RPMI8226 (cell line): ENCODE measurements at regions not wholly inside any gene's neighbourhood (a gene's known extent, or its start where the extent isn't known, plus 50 kb on each side); places are given as distances from the start of the nearest gene placed in this dataset.
A peak's percentile ranks its signal among the peaks of the same experiment; 100 is the strongest.
"Not testable (repeated sequence)": the region's sequence is repeated elsewhere in the genome, so short reads cannot be mapped to it uniquely, and the experiment has no call there.

Experiments used
- DNase-seq: peaks from one replicate; pipeline ENCODE4 v3.0.0-alpha.2; 2015

DNA sequence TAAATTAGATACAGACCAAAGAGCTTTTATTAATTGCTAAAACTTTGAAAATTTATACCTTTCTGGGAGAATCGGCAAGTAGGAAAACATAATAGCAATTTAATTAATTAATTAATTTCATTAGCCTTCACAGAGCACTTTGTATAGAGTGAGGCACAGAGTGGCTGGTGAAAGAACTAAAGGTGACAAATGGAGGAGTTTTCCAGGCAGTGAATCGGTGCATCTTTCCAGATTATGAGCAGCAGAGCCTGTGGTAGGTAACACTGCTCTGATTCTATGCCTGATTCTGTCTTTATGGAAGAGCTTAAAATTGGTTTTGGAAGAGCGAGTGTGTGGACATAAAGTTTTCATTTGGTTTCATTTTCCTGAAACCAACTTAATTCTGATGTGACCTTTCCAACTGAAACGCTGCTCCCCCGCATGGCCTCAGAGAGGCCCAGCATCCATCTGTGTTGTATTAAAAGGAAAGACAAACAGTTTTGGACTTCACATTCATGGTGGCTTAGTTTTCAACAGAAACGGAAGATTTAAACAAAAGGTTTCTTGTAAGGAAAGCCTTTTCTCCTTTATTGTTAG is 188.9 kb upstream of the RPS23 start:
- peak; percentile 5 for DNase-seq

DNA sequence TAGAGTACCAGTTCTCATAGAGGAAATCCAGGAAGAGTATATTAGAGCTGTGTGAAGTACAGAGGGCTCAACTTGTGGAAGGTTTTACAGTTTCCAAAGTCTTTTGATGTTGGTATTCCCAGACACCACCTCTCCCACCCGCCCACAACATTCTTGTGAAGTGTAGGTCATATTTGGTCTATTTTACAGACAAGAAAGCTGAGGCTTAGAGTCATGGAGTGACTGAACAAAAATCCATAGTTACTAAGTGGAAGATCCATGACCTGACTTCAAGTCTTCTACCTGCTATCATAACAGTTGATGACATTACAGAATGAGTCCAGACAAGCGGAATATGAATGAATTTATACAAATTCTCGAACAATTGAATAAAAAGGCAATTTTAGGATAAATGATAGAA is 187.1 kb upstream of the RPS23 start:
- no peak for DNase-seq

DNA sequence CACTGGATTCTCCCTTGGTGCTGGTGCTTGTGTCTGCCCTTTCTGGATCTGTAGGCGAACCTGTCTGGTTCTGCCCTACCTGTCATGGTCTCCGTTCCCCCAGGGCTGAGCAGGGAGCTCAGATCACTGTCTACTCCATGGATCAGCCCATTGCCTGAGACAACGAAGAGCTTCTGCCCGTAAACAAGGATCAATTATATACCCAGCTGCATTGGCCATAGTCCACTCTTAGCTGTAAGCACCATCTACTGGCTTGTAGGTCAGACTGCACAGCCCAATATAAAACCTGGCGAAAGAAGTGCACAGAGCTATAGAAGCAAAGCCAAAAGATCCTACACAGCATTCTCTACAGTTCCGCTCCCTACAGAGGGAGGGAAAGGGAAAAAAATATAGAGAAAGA is 181.5 kb upstream of the RPS23 start:
- DNase-seq, result no peak

GRCh38 chr5:82455317-82455716 is 177.2 kb upstream of the RPS23 start:
- not testable (repeated sequence) for DNase-seq

- DNase-seq, result no peak
These were observed 170.2 kb upstream of the RPS23 start for GRCh38 chr5:82448374-82448773.

- DNase-seq, result no peak
These were observed 169.8 kb upstream of the RPS23 start for GRCh38 chr5:82447913-82448312.

DNA sequence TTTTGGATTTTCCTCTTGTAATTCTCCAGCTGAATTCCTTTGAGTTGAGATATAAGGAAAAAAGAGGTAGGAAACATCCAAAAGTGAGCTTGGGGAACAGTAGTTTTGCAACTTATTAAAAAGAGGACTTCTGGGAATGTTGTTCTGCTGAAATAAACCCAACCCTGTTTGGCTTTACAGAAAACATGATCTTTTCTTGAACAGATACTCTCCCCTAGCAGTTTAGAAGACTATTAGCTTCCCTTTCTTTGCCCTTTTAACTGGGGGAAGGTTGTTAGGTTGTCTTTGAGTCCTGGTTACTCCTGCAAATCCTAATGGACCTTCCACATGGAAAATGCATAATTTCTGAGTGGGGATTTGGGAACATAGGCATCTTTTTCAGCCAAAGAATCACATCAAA is 168.7 kb upstream of the RPS23 start:
- DNase-seq, result no peak

DNA sequence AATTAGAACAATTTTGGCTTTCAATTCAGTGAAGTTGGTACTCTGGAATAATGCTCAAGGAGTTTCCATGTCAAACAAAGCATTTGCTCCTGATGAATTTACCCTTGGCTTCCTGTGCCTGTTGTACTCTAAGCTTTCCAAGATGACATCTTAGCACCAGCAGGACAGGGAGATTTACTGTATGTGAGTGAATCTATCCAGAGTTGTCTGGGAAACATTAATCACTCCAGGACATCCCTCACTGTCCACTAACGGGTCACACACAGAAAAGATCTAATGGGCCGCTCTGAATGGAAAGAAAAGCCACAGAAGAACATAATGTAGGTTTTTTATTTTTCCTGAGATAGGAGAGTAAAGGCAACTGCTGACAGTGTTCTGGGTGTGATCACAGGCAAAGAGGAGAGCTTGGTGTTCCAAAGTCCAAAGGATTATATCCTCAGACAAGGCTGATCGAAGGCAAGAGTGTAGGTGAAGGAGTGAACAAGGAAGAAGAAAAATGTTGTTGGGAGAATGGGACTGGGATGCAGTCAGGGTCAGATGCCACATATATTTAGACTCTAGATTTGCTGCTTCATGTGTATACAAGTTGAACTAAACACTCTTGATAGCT is 167.7 kb upstream of the RPS23 start:
- no peak for DNase-seq

- no peak for DNase-seq
These were observed 161.7 kb upstream of the RPS23 start for GRCh38 chr5:82439750-82440445.

DNA sequence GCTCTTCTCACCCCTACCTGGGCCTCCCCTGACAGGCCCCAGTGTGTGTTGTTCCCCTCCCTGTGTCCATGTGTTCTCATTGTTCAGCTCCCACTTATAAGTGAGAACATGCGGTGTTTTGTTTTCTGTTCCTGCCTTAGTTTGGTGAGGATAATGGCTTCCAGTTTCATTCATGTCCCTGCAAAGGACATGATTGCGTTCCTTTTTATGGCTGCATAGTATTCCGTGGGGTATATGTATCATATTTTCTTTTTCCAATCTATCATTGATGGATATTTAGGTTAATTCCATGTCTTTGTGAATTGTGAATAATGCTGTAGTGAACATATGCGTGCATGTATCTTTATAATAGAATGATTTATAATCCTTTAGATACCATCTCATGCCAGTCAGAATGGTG is 159.4 kb upstream of the RPS23 start:
- DNase-seq, result not testable (repeated sequence)

GRCh38 chr5:82436291-82436690 is 158.1 kb upstream of the RPS23 start:
- no peak for DNase-seq

- DNase-seq, result not testable (repeated sequence)
These were observed 156.8 kb upstream of the RPS23 start for GRCh38 chr5:82434696-82435660.

DNA sequence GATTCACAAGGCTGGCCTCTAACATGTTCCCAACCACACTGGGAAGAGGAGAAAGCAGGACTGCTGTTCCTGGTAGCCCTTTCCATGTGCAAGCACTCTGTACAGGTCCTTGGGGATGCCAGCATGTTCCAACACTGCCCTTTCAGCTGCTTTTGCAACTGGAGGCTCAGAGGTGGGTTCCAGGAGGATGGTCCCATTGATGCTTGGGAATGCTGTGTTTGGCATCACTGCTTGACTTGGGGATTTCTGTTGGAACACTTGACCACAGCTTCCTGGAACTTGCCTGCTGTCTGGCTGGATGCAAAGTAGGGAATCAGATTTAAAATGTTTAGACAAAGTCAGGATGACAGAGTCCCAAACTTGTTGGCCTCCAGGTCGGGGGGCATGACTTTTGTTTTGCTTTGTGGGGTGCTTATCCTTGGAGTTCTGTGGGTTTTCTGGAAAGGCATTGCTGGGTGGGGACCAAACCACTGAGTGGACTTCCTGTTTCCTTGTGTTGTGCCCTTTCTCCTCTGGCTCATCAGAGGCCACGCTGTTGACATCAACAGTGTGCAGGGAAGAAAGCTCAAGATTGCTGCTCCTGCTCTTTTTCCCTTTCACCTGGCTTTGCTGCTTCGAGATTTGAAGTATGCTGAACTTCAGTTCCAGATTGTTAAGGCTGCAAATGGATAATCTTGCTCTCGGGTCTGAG is 148.5 kb upstream of the RPS23 start:
- no peak for DNase-seq

- no peak for DNase-seq
These were observed 147.4 kb upstream of the RPS23 start for GRCh38 chr5:82425591-82425990.

- DNase-seq, result no peak
These were observed 146.1 kb upstream of the RPS23 start for GRCh38 chr5:82424211-82424610.

DNA sequence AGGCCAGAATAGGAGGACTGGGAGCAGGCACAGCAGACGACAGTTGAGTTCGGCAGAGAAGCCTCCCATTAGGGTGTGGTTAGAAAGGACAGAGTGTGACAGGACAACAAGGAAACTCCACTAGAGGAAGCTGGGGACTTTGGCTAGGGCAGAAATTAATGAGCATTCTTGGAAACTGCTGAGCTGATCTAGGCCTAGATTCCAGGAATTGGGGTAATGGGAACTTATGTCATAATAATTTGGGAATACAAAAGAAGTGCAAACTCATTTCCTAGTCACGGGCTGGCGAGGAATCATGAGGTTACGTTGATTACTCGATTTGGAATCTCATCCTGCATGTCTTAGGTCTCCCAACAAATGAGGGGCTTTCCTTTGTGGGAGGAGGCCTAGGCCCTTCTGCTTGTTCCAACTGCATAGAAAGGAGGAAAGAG is 144.6 kb upstream of the RPS23 start:
- DNase-seq, result no peak

- no peak for DNase-seq
These were observed 144.0 kb upstream of the RPS23 start for GRCh38 chr5:82422001-82422740.

GRCh38 chr5:82421119-82421518 is 143.0 kb upstream of the RPS23 start:
- DNase-seq, result no peak

DNA sequence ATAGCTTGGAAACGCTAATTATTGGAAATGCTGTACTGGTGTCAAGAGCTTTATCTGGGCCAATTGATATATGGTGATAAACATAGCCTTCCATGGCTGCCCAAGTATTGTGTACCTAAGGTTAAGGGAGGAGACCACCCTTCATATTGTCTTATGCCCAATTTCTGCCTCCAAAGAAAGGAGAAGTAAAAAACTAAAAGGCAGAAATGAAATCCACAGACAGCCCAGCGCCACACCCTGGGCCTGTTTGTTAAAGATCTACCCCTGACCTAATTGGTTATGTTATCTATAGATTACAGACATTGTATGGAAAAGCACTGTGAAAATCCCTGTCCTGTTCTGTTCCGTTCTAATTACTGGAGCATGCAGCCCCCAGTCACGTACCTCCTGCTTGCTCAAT is 142.4 kb upstream of the RPS23 start:
- not testable (repeated sequence) for DNase-seq

- DNase-seq, result no peak
These were observed 141.6 kb upstream of the RPS23 start for GRCh38 chr5:82419559-82420332.

DNA sequence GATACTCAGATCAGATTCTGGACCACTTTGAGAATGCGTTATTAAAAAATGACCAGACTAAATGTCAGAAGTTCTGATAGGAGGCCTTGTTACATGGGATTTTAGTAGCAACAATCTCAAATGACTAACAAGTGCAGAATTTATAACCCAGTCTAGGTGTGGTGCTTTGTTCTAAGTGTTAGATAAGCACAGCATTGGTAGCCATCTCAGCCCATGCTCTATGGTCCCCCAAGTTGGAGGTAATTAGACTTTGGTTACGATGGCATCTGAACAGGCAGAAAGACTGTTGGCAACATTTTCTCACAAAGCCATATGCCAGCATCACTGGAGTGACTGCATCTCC is 140.4 kb upstream of the RPS23 start:
- DNase-seq, result no peak
